Kidney (tissue), 13 donors: ENCODE measurements at regions not wholly inside any gene's neighbourhood (a gene's known extent, or its start where the extent isn't known, plus 50 kb on each side); places are given as distances from the start of the nearest gene placed in this dataset.

Experiments
- DNase-seq, 5 donors: peaks; one replicate each; pipeline ENCODE4 v3.0.0-alpha.2; 2013 to 2020
- FAIRE-seq: peaks from 2 replicates; lab custom pipeline; 2012; peaks lifted over from hg19 to GRCh38; lab: Jason Lieb, UNC
- H3K27ac ChIP-seq, 2 donors: one replicate each; pipeline ENCODE4 v1.7.0; 2013; ENCODE audit warnings: low read depth in 2 of 2, low read length in 2 of 2, inconsistent platforms in 1 of 2
- H3K27me3 ChIP-seq: one replicate; pipeline ENCODE4 v1.7.1; 2013; ENCODE audit warnings: low read length, inconsistent platforms; ENCODE audit not compliant: control insufficient read depth, insufficient read depth
- H3K36me3 ChIP-seq, 3 donors: one replicate each; pipeline versions ENCODE4 v1.7.0 to v1.7.1; 2013; ENCODE audit warnings: low read length in 3 of 3, control low read depth in 1 of 3, inconsistent platforms in 1 of 3; ENCODE audit not compliant: insufficient read depth in 3 of 3, control insufficient read depth in 2 of 3
- H3K4me1 ChIP-seq, 3 donors: one replicate each; pipeline versions ENCODE4 v1.7.0 to v1.7.1; 2013; ENCODE audit warnings: low read length in 3 of 3, inconsistent platforms in 1 of 3, low read depth in 1 of 3; ENCODE audit not compliant: control insufficient read depth in 2 of 3, insufficient read depth in 2 of 3
- H3K4me3 ChIP-seq, 3 donors: one replicate each; pipeline versions ENCODE4 v1.7.0 to v1.8.1; 2013; ENCODE audit warnings: low read length in 3 of 3, control low read depth in 1 of 3, inconsistent platforms in 1 of 3
- H3K9ac ChIP-seq, 3 donors: one replicate each; pipeline versions ENCODE4 v1.7.0 to v1.7.1; 2013; ENCODE audit warnings: low read length in 3 of 3, control low read depth in 1 of 3, inconsistent platforms in 1 of 3
- H3K9me3 ChIP-seq, 3 donors: one replicate each; pipeline versions ENCODE4 v1.7.0 to v1.7.1; 2013; ENCODE audit warnings: low read length in 3 of 3, control low read depth in 1 of 3, inconsistent platforms in 1 of 3; ENCODE audit not compliant: control insufficient read depth in 2 of 3, insufficient read depth in 1 of 3
- CTCF ChIP-seq: IDR thresholded peaks from 3 replicates; pipeline ENCODE4 v1.5.1; 2012; ENCODE audit warnings: mild to moderate bottlenecking, moderate library complexity, borderline replicate concordance; ENCODE audit not compliant: insufficient read depth; ENCODE audit errors: extremely low read depth
- intact Hi-C: fragments of 100-400 bp; cut with DNase I; formaldehyde crosslinking; loops from one replicate; pipeline ENCODE4 v1.11.1; 2022
- donor health status: control.
- donor health status: control.
- donor health status: control.
- donor health status: control.
- donor health status: control.
- donor health status: DM: yes; HTN: yes; CAD: no.
- donor health status: Normal renal cell carcinoma (clear cell type).

DNA sequence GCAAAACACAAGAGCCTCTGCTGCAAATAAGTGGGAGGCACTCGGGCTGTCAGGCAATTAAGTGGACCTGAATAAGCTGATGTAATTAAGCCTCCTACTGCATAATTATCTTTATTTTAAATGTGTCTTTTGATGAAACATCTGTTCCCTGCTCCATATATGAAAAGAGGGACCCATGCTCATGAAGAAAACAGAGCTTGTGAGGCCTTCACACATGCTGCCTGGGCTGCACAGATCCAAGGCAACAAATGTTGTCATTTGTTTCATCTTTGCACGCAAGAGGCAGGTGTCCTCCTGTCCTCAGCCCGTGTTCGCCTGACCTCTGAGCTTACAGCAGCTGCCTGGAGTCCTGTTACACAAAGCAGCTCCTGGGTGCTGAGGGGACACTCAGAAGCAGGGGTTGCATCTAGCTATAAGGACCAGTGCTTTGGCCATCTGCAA, 381.1 kb downstream of the ZNF608 start:
- H3K9me3 ChIP-seq = no peaks in the 10 kb centered on the region
- DNase-seq (peak in 4 of 5 donors; percentile 43 to 54 (median 48)), FAIRE-seq (no peak)
- no peaks in the 10 kb centered on the region for H3K4me1 ChIP-seq
- no peak overlapping the region for H3K27ac ChIP-seq
- H3K36me3 ChIP-seq = no peaks in the 10 kb centered on the region
- no peaks in the 10 kb centered on the region for H3K27me3 ChIP-seq
- TF ChIP-seq CTCF = no peak
- intact Hi-C loops = no loop called here
- no peak overlapping the region for H3K4me3 ChIP-seq
- H3K9ac ChIP-seq = no peak overlapping the region

DNA sequence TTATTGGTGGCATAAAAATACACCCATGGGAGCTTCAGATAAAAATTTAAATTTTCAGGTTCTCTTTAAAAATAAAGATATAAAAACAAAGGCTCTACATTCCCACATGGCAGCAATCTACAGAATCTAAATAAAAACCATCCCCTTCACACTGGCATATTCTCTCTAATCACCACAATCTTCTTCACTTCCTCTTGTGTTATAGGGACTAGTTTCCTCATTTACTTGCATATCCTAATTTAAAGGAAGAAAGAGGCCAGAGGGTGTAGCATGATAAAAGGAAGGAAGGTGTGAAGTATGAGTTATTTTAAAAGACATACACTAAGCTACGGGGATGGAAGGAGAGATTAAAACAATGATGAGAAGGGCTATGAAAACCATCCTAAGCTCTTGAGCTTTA, 390.5 kb downstream of the ZNF608 start:
- no peak for TF ChIP-seq CTCF
- no peak overlapping the region for H3K4me3 ChIP-seq
- H3K4me1 ChIP-seq = no peaks in the 10 kb centered on the region
- no peaks in the 10 kb centered on the region for H3K9me3 ChIP-seq
- DNase-seq (no peak), FAIRE-seq (no peak)
- H3K27me3 ChIP-seq = no peaks in the 10 kb centered on the region
- no peak overlapping the region for H3K27ac ChIP-seq
- intact Hi-C loops = no loop called here
- H3K36me3 ChIP-seq = no peaks in the 10 kb centered on the region
- no peak overlapping the region for H3K9ac ChIP-seq

DNA sequence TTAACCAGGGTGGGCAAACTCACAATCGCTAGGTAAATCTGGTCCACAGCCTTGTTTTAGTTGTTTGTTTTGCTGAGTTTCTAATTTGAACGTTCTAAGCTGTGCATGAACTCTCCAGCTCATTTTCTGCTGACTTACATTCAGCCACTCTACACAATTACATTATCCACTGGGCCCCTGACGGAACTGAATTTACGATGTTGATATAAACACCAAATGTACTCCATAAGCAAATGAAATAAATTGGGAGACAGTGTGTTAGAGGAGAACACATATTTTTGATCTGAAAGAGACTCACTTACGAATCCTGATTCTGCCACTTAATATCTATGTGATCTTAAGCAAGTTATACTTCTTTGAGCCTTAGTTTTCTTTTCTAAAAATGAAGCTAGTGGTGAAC, 393.4 kb downstream of the ZNF608 start:
- no peaks in the 10 kb centered on the region for H3K27me3 ChIP-seq
- intact Hi-C loops = no loop called here
- H3K4me1 ChIP-seq = no peaks in the 10 kb centered on the region
- no peaks in the 10 kb centered on the region for H3K36me3 ChIP-seq
- no peak for TF ChIP-seq CTCF
- H3K4me3 ChIP-seq = no peak overlapping the region
- no peak overlapping the region for H3K9ac ChIP-seq
- H3K27ac ChIP-seq = no peak overlapping the region
- FAIRE-seq (no peak), DNase-seq (peak in 2 of 5 donors; percentile 19 to 41)
- H3K9me3 ChIP-seq = no peaks in the 10 kb centered on the region

DNA sequence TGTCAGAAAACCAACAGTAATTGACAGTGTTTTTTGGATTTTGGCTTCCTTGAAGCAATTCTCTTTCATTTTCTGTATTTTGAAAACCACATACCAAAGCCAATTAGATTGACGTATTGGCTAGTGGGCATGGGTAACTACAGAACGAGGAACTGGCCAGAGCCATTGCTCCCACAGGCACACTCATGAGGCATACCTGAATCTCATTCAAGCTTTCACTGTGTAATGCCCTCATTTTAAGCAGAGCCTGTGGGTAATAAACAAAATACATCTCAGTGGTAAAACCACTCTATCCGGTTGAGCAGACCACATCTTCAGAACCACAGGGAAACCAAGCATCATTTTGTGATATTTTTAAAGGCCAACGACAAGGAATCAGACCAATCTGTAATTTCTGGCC, 394.1 kb downstream of the ZNF608 start:
- no peak overlapping the region for H3K27ac ChIP-seq
- no peak for FAIRE-seq

More for the DNA sequence above, 394.1 kb downstream of the ZNF608 start:
- intact Hi-C loops = no loop called here
- TF ChIP-seq CTCF = no peak
- DNase-seq = no peak
- H3K9ac ChIP-seq = no peak overlapping the region
- H3K4me1 ChIP-seq = no peaks in the 10 kb centered on the region
- H3K4me3 ChIP-seq = no peak overlapping the region
- H3K27me3 ChIP-seq = no peaks in the 10 kb centered on the region
- no peaks in the 10 kb centered on the region for H3K9me3 ChIP-seq
- H3K36me3 ChIP-seq = no peaks in the 10 kb centered on the region
